ENCODE measurements at regions not wholly inside any gene's neighbourhood (a gene's known extent, or its start where the extent isn't known, plus 50 kb on each side); places are given as distances from the start of the nearest gene placed in this dataset.

GRCh38 chr5:66438696-66439095 is 157.5 kb upstream of the MAST4 start:
- TF ChIP-seq CTCF (IDR thresholded peaks at IDR 0.05) (no peak), POLR2A (IDR thresholded peaks at IDR 0.05) (no peak), POLR2AphosphoS5 (IDR thresholded peaks at IDR 0.05) (no peak)

All from suprapubic skin (tissue), 4 donors.